WTC11 (cell line): ENCODE measurements at regions not wholly inside any gene's neighbourhood (a gene's known extent, or its start where the extent isn't known, plus 50 kb on each side); places are given as distances from the start of the nearest gene placed in this dataset.

Experiments used
- ATAC-seq: fragments of 200-7000 bp; cut with Tn5 transposase; 2 replicates; pipeline ENCODE4 v1.10.0; 2021; ENCODE audit warnings: mild to moderate bottlenecking, moderate library complexity
- CTCF ChIA-PET: fragments of 300-600 bp; sonication (Branson Sonifier 250); formaldehyde crosslinking; loops from one replicate; lab custom pipeline; 2021; ENCODE audit warnings: antibody characterized with exemption; lab: Charles Lee
- POLR2A ChIA-PET: fragments of 350-600 bp; sonication (Branson Sonifier 250); formaldehyde crosslinking; loops from one replicate; lab custom pipeline; 2021; ENCODE audit warnings: antibody characterized with exemption; lab: Charles Lee
- DNase-seq: peaks from one replicate; pipeline ENCODE4 v3.0.0; 2021; ENCODE audit warnings: low spot score
- H3K27ac Mint-ChIP-seq: 2 replicates; pipeline ENCODE4 v1.8.0; 2021; ENCODE audit warnings: mixed read lengths
- H3K27me3 Mint-ChIP-seq: 2 replicates; pipeline ENCODE4 v1.8.0; 2021; ENCODE audit warnings: low read depth, mild to moderate bottlenecking, moderate library complexity, mixed read lengths
- H3K36me3 Mint-ChIP-seq: 2 replicates; pipeline ENCODE4 v1.8.0; 2021; ENCODE audit warnings: mixed read lengths
- H3K4me1 Mint-ChIP-seq: 2 replicates; pipeline ENCODE4 v1.8.0; 2022; ENCODE audit warnings: mixed read lengths
- H3K4me3 Mint-ChIP-seq: 2 replicates; pipeline ENCODE4 v1.8.0; 2021; ENCODE audit warnings: mild to moderate bottlenecking, moderate library complexity, mixed read lengths
- H3K9me3 Mint-ChIP-seq: 2 replicates; pipeline ENCODE4 v1.8.0; 2021; ENCODE audit warnings: mixed read lengths
- CREB1 ChIP-seq: sonication (generic); formaldehyde crosslinking; IDR thresholded peaks from 2 replicates; pipeline ENCODE4 v1.8.0; 2023; ENCODE audit warnings: mild to moderate bottlenecking, missing genetic modification reagents
- FOXJ3 ChIP-seq: sonication (generic); formaldehyde crosslinking; IDR thresholded peaks from 2 replicates; pipeline ENCODE4 v1.9.0; 2021; ENCODE audit warnings: missing genetic modification reagents, mild to moderate bottlenecking, borderline replicate concordance
- IRF2 ChIP-seq: sonication (generic); formaldehyde crosslinking; IDR thresholded peaks from 2 replicates; pipeline ENCODE4 v1.8.0; 2022; ENCODE audit warnings: low read depth, missing genetic modification reagents, borderline replicate concordance
- JAZF1 ChIP-seq: fragments of 250-450 bp; sonication (Bioruptor Pico); IDR thresholded peaks from 2 replicates; pipeline ENCODE4 v1.9.0; 2021; ENCODE audit warnings: moderate library complexity, mild to moderate bottlenecking, inconsistent platforms
- MXD4 ChIP-seq: fragments of 250-450 bp; sonication (Bioruptor Pico); IDR thresholded peaks from 2 replicates; pipeline ENCODE4 v1.8.0; 2021; ENCODE audit warnings: mild to moderate bottlenecking, moderate library complexity, borderline replicate concordance
- NR2C2 ChIP-seq: sonication (generic); formaldehyde crosslinking; IDR thresholded peaks from 2 replicates; pipeline ENCODE4 v1.8.0; 2022; ENCODE audit warnings: mild to moderate bottlenecking, missing genetic modification reagents
- ZNF416 ChIP-seq: fragments of 250-450 bp; sonication (Bioruptor Pico); IDR thresholded peaks from 2 replicates; pipeline ENCODE4 v1.9.0; 2021; ENCODE audit warnings: mild to moderate bottlenecking, inconsistent platforms
- TF ChIP-seq, protein P1 (sequence below): sonication (generic); formaldehyde crosslinking; IDR thresholded peaks from 2 replicates; pipeline ENCODE4 v1.8.1; 2023; ENCODE audit warnings: mild to moderate bottlenecking, missing genetic modification reagents, moderate library complexity
- TF ChIP-seq, protein P2 (sequence below): sonication (generic); formaldehyde crosslinking; conservative IDR thresholded peaks from 2 replicates; pipeline ENCODE4 v1.8.1; 2023; ENCODE audit warnings: mild to moderate bottlenecking, low read depth, missing genetic modification reagents, moderate library complexity
- TF ChIP-seq, protein P3 (sequence below): sonication (generic); formaldehyde crosslinking; IDR thresholded peaks from 2 replicates; pipeline ENCODE4 v1.8.0; 2022; ENCODE audit warnings: mild to moderate bottlenecking, missing genetic modification reagents
- TF ChIP-seq, protein P4 (sequence below): sonication (generic); formaldehyde crosslinking; IDR thresholded peaks from 2 replicates; pipeline ENCODE4 v1.8.0; 2023; ENCODE audit warnings: mild to moderate bottlenecking, missing genetic modification reagents
- TF ChIP-seq, protein P5 (sequence below): sonication (generic); formaldehyde crosslinking; IDR thresholded peaks from 2 replicates; pipeline ENCODE4 v1.8.1; 2023; ENCODE audit warnings: mild to moderate bottlenecking, missing genetic modification reagents
- TF ChIP-seq, protein P6 (sequence below): fragments of 250-450 bp; sonication (Bioruptor Pico); IDR thresholded peaks from 2 replicates; pipeline ENCODE4 v1.9.0; 2021; ENCODE audit warnings: mild to moderate bottlenecking, borderline replicate concordance

DNA sequence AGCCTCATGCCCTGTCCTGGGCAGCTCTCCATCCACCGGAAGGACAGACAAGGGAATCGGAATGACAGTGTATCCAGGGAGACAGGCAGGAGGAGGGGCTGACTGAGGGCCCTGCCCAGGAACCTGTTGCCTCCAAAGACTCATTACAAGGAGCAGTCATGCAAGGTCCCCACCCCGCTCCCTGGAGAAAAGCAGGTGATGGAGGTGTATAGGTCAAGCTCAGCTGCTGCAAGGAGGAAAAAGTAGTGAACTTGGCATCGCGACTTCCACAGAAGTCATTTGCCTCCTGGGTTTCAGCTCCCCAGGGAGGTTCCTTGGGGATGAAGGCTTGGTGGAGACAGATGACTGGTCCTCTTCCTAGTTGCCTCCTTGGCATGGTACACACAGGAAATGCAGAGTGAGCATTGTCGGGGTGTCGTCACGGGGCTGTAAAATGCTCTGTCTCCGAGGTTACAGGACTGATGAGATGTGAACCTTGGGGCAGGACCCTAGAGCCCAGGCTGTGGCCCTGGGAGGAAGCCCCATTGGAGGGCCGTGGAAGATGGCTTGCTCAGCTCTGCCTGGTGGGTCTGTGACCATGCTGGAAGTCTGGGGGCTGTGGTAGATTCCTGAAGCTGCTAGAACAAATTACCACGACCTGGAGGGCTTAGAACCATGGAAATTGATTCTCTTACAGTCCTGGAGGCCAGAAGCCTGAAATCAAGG is 219.6 kb upstream of the C1orf174 start (continued):
- TF ChIP-seq, protein P1, sequence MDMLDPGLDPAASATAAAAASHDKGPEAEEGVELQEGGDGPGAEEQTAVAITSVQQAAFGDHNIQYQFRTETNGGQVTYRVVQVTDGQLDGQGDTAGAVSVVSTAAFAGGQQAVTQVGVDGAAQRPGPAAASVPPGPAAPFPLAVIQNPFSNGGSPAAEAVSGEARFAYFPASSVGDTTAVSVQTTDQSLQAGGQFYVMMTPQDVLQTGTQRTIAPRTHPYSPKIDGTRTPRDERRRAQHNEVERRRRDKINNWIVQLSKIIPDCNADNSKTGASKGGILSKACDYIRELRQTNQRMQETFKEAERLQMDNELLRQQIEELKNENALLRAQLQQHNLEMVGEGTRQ (CRISPR knock-in tag), result no peak
- TF ChIP-seq, protein P2, sequence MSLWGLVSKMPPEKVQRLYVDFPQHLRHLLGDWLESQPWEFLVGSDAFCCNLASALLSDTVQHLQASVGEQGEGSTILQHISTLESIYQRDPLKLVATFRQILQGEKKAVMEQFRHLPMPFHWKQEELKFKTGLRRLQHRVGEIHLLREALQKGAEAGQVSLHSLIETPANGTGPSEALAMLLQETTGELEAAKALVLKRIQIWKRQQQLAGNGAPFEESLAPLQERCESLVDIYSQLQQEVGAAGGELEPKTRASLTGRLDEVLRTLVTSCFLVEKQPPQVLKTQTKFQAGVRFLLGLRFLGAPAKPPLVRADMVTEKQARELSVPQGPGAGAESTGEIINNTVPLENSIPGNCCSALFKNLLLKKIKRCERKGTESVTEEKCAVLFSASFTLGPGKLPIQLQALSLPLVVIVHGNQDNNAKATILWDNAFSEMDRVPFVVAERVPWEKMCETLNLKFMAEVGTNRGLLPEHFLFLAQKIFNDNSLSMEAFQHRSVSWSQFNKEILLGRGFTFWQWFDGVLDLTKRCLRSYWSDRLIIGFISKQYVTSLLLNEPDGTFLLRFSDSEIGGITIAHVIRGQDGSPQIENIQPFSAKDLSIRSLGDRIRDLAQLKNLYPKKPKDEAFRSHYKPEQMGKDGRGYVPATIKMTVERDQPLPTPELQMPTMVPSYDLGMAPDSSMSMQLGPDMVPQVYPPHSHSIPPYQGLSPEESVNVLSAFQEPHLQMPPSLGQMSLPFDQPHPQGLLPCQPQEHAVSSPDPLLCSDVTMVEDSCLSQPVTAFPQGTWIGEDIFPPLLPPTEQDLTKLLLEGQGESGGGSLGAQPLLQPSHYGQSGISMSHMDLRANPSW (CRISPR knock-in tag), result no peak
- TF ChIP-seq IRF2 (CRISPR knock-in tag), result no peak
- TF ChIP-seq, protein P3, sequence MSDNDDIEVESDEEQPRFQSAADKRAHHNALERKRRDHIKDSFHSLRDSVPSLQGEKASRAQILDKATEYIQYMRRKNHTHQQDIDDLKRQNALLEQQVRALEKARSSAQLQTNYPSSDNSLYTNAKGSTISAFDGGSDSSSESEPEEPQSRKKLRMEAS (CRISPR knock-in tag), result no peak

DNA sequence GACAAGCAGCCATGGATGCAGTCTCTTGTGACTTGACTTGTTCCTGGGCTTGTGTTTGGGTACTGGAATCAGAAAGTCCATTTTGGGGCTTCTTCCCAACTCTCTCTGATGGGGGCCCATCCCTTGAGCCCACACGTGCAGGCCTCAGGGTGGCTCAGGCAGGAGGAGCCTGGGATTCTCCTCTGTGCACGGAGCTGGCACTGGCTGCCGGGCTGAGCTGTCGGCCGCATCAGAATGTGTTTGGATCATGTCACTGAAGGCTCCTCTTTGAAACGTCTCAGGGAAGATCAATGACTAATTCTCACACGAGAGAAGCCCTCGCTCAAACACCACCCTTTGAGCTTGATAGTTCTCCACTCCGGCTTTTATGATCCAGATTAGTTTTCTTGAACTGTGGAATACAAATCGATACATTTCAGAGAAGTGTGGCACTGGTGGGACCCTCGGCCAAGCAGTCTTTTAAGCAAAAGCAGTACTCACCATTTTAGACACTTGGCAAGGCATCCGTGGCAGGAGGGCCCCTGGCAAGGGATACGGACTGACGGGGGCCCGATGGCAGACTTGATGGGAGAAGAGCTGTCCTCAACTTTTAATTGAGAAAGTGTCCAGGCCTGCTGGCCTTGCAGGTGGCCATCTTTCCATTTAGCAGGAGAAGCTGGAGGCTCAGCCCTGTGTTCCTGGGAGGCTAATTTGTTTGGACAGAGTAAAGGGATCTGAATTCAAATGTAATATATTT is 220.7 kb upstream of the C1orf174 start:
- Mint-ChIP-seq H3K4me3 (no peak overlapping the region), H3K4me1 (no peaks in the 10 kb centered on the region), H3K36me3 (peaks cover 71% of the 10 kb centered on the region), H3K27me3 (peaks cover 19% of the 10 kb centered on the region), H3K9me3 (peaks cover 70% of the 10 kb centered on the region), H3K27ac (no peak overlapping the region)
- ChIA-PET CTCF (no interaction called here), POLR2A (no interaction called here)
- ATAC-seq (no peak), DNase-seq (no peak)
- no peak for TF ChIP-seq CREB1 (CRISPR knock-in tag)
- TF ChIP-seq ZNF416, result no peak
- TF ChIP-seq, protein P4, sequence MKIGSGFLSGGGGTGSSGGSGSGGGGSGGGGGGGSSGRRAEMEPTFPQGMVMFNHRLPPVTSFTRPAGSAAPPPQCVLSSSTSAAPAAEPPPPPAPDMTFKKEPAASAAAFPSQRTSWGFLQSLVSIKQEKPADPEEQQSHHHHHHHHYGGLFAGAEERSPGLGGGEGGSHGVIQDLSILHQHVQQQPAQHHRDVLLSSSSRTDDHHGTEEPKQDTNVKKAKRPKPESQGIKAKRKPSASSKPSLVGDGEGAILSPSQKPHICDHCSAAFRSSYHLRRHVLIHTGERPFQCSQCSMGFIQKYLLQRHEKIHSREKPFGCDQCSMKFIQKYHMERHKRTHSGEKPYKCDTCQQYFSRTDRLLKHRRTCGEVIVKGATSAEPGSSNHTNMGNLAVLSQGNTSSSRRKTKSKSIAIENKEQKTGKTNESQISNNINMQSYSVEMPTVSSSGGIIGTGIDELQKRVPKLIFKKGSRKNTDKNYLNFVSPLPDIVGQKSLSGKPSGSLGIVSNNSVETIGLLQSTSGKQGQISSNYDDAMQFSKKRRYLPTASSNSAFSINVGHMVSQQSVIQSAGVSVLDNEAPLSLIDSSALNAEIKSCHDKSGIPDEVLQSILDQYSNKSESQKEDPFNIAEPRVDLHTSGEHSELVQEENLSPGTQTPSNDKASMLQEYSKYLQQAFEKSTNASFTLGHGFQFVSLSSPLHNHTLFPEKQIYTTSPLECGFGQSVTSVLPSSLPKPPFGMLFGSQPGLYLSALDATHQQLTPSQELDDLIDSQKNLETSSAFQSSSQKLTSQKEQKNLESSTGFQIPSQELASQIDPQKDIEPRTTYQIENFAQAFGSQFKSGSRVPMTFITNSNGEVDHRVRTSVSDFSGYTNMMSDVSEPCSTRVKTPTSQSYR, result no peak
- no peak for TF ChIP-seq FOXJ3 (CRISPR knock-in tag)

DNA sequence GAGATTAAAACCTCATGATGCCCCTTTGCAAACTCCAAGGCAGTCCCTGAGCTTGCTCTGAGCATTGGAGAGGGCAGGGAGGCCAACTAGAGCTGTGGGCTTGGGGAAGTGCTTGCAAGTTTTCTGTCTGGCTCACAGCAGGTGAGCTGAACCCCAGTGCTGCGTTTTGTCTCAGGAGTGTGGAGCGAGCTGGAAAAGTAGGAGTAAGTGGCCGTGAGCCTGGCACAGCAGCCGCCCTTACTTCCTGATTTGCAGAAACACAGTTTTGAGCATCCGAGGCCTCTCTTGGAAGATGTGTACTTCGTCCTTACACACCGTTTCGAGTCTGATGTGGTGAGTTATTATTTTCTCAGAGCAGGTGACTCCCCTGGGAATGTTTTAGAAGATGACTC is 221.2 kb upstream of the C1orf174 start:
- H3K27me3 Mint-ChIP-seq, result peaks cover 19% of the 10 kb centered on the region

More for the DNA sequence above, 221.2 kb upstream of the C1orf174 start:
- no peak overlapping the region for H3K27ac Mint-ChIP-seq
- ChIA-PET POLR2A (no interaction called here), CTCF (no interaction called here)
- H3K4me1 Mint-ChIP-seq, result no peaks in the 10 kb centered on the region
- peaks cover 70% of the 10 kb centered on the region for H3K9me3 Mint-ChIP-seq
- TF ChIP-seq, protein P5, sequence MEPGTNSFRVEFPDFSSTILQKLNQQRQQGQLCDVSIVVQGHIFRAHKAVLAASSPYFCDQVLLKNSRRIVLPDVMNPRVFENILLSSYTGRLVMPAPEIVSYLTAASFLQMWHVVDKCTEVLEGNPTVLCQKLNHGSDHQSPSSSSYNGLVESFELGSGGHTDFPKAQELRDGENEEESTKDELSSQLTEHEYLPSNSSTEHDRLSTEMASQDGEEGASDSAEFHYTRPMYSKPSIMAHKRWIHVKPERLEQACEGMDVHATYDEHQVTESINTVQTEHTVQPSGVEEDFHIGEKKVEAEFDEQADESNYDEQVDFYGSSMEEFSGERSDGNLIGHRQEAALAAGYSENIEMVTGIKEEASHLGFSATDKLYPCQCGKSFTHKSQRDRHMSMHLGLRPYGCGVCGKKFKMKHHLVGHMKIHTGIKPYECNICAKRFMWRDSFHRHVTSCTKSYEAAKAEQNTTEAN, result no peak
- no peak for TF ChIP-seq JAZF1 (CRISPR knock-in tag)
- TF ChIP-seq, protein P6, sequence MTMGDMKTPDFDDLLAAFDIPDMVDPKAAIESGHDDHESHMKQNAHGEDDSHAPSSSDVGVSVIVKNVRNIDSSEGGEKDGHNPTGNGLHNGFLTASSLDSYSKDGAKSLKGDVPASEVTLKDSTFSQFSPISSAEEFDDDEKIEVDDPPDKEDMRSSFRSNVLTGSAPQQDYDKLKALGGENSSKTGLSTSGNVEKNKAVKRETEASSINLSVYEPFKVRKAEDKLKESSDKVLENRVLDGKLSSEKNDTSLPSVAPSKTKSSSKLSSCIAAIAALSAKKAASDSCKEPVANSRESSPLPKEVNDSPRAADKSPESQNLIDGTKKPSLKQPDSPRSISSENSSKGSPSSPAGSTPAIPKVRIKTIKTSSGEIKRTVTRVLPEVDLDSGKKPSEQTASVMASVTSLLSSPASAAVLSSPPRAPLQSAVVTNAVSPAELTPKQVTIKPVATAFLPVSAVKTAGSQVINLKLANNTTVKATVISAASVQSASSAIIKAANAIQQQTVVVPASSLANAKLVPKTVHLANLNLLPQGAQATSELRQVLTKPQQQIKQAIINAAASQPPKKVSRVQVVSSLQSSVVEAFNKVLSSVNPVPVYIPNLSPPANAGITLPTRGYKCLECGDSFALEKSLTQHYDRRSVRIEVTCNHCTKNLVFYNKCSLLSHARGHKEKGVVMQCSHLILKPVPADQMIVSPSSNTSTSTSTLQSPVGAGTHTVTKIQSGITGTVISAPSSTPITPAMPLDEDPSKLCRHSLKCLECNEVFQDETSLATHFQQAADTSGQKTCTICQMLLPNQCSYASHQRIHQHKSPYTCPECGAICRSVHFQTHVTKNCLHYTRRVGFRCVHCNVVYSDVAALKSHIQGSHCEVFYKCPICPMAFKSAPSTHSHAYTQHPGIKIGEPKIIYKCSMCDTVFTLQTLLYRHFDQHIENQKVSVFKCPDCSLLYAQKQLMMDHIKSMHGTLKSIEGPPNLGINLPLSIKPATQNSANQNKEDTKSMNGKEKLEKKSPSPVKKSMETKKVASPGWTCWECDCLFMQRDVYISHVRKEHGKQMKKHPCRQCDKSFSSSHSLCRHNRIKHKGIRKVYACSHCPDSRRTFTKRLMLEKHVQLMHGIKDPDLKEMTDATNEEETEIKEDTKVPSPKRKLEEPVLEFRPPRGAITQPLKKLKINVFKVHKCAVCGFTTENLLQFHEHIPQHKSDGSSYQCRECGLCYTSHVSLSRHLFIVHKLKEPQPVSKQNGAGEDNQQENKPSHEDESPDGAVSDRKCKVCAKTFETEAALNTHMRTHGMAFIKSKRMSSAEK (CRISPR knock-in tag), result no peak
- TF ChIP-seq NR2C2 (CRISPR knock-in tag), result no peak
- no peak for TF ChIP-seq MXD4 (CRISPR knock-in tag)
- H3K36me3 Mint-ChIP-seq, result peaks cover 72% of the 10 kb centered on the region
- ATAC-seq (no peak), DNase-seq (no peak)
- H3K4me3 Mint-ChIP-seq, result no peak overlapping the region
